22Rv1 (cell line): ENCODE measurements at regions not wholly inside any gene's neighbourhood (a gene's known extent, or its start where the extent isn't known, plus 50 kb on each side); places are given as distances from the start of the nearest gene placed in this dataset.

ENCODE experiments used
- CTCF ChIP-seq: fragments of 450-650 bp; IDR thresholded peaks from 2 replicates; pipeline ENCODE4 v1.5.1; 2017; ENCODE audit warnings: mild to moderate bottlenecking
- ZFX ChIP-seq: fragments of 450-650 bp; IDR thresholded peaks from 2 replicates; pipeline ENCODE4 v1.6.1; 2017; ENCODE audit warnings: antibody characterized with exemption, borderline replicate concordance

- TF ChIP-seq CTCF (no peak), ZFX (no peak)
Observed at GRCh38 chr9:93897075-93897970, 57.8 kb downstream of the BARX1 start.
